Endothelial cell of umbilical vein (primary cell): ENCODE measurements at regions not wholly inside any gene's neighbourhood (a gene's known extent, or its start where the extent isn't known, plus 50 kb on each side); places are given as distances from the start of the nearest gene placed in this dataset.

Experiments
- BruUV-seq: library from RNA; stranded (reverse); fragments of 400-500 nt; replicated peaks from 2 replicates; lab custom pipeline; 2021; lab: Mats Ljungman, UMichigan
- CTCF ChIA-PET: fragments of 300-600, 350-600 bp; sonication (Branson Sonifier 250); formaldehyde crosslinking; loops from one replicate; lab custom pipeline; 2021; ENCODE audit warnings: antibody characterized with exemption, inconsistent platforms; lab: Charles Lee
- POLR2A ChIA-PET: fragments of 300-600, 350-600 bp; sonication (Branson Sonifier 250); formaldehyde crosslinking; loops from one replicate; lab custom pipeline; 2021; ENCODE audit warnings: antibody characterized with exemption, inconsistent platforms; lab: Charles Lee
- DNase-seq: peaks from one replicate; pipeline ENCODE4 v3.0.0-alpha.2; 2011; ENCODE audit warnings: low read depth, low spot score
- FAIRE-seq: peaks from 2 replicates; lab custom pipeline; 2011; peaks lifted over from hg19 to GRCh38; lab: Jason Lieb, UNC
- H2AFZ ChIP-seq: 2 replicates; pipeline ENCODE4 v1.6.0; 2012; ENCODE audit warnings: low read depth, low read length, control low read depth, inconsistent platforms
- H3K27ac ChIP-seq: 2 replicates; pipeline ENCODE4 v1.5.1; 2011; ENCODE audit warnings: low read depth, mild to moderate bottlenecking, control low read depth, low read length, moderate library complexity; ENCODE audit not compliant: insufficient read depth
- H3K27me3 ChIP-seq, 2 experiments: 2 replicates each; pipeline versions ENCODE4 v1.6.0 to v1.6.1; 2011; ENCODE audit warnings: low read length in 2 of 2, mixed read lengths in 1 of 2; ENCODE audit not compliant: control insufficient read depth in 2 of 2, insufficient read depth in 2 of 2
- H3K36me3 ChIP-seq, 2 experiments: 2 replicates in 1 of 2; 3 replicates in 1 of 2; pipeline ENCODE4 v1.5.1; 2011; ENCODE audit warnings: low read length in 2 of 2, mild to moderate bottlenecking in 1 of 2, moderate library complexity in 1 of 2; ENCODE audit not compliant: control insufficient read depth in 2 of 2, insufficient read depth in 2 of 2; ENCODE audit errors: extremely low read depth in 1 of 2
- H3K4me1 ChIP-seq: 3 replicates; pipeline ENCODE4 v1.5.1; 2011; ENCODE audit warnings: mild to moderate bottlenecking, low read length; ENCODE audit not compliant: control insufficient read depth, insufficient read depth; ENCODE audit errors: extremely low read depth
- H3K4me2 ChIP-seq: 2 replicates; pipeline ENCODE4 v1.6.1; 2011; ENCODE audit warnings: low read length, control low read depth, mixed read lengths; ENCODE audit not compliant: insufficient read depth
- H3K4me3 ChIP-seq, 3 experiments: fragments of 200-600 bp in 1 of 3; sonication (generic), shearing (Covaris generic) in 1 of 3; replicated peaks in 1 of 3; 2 replicates each; pipeline ENCODE4 v1.5.1; 2011 to 2016; ENCODE audit warnings: control low read depth in 3 of 3, low read length in 3 of 3, mild to moderate bottlenecking in 2 of 3, inconsistent platforms in 1 of 3, low read depth in 1 of 3, moderate library complexity in 1 of 3; ENCODE audit not compliant: insufficient read depth in 1 of 3
- H3K79me2 ChIP-seq: 2 replicates; pipeline ENCODE4 v1.6.0; 2012; ENCODE audit warnings: low read length, inconsistent platforms; ENCODE audit not compliant: control insufficient read depth, insufficient read depth
- H3K9ac ChIP-seq: replicated peaks from 2 replicates; pipeline ENCODE3; 2011; ENCODE audit warnings: low read length, control low read depth; ENCODE audit not compliant: insufficient read depth; ENCODE audit errors: extremely low read depth
- H3K9me1 ChIP-seq: replicated peaks from 3 replicates; pipeline ENCODE4 v1.6.0; 2011; ENCODE audit warnings: mild to moderate bottlenecking, low read length; ENCODE audit not compliant: control insufficient read depth, insufficient read depth; ENCODE audit errors: extremely low read depth
- H3K9me3 ChIP-seq: replicated peaks from 2 replicates; pipeline ENCODE4 v1.5.1; 2012; ENCODE audit warnings: low read length, inconsistent platforms; ENCODE audit not compliant: control insufficient read depth, insufficient read depth
- H4K20me1 ChIP-seq: replicated peaks from 2 replicates; pipeline ENCODE3; 2011; ENCODE audit warnings: mild to moderate bottlenecking, low read length; ENCODE audit not compliant: control insufficient read depth, insufficient read depth; ENCODE audit errors: extremely low read depth
- EZH2 ChIP-seq: IDR thresholded peaks from 2 replicates; pipeline ENCODE4 v1.6.1; 2012; ENCODE audit warnings: borderline replicate concordance, low read depth, mild to moderate bottlenecking, moderate library complexity, low read length, inconsistent platforms; ENCODE audit not compliant: severe bottlenecking
- FOS ChIP-seq: IDR thresholded peaks from 2 replicates; pipeline ENCODE4 v1.6.1; 2011; ENCODE audit warnings: mild to moderate bottlenecking, low read length, moderate library complexity, borderline replicate concordance; ENCODE audit not compliant: insufficient read depth
- GATA2 ChIP-seq: IDR thresholded peaks from 2 replicates; pipeline ENCODE4 v1.7.0; 2011; ENCODE audit warnings: low read depth, mild to moderate bottlenecking, moderate library complexity, mixed read lengths, low read length; ENCODE audit not compliant: insufficient read length, insufficient read depth
- JUN ChIP-seq: IDR thresholded peaks from 2 replicates; pipeline ENCODE4 v1.6.1; 2011; ENCODE audit warnings: borderline replicate concordance, low read depth; ENCODE audit not compliant: insufficient read length, insufficient read depth
- MYC ChIP-seq: IDR thresholded peaks from one replicate; pipeline ENCODE4 v1.6.1; 2011; ENCODE audit warnings: mild to moderate bottlenecking, low read depth, low read length
- POLR2A ChIP-seq: IDR thresholded peaks from 2 replicates; pipeline ENCODE4 v1.6.1; 2012; ENCODE audit warnings: low read depth, mild to moderate bottlenecking, control low read depth, low read length
- POLR2AphosphoS5 ChIP-seq: IDR thresholded peaks from 2 replicates; pipeline ENCODE4 v1.6.1; 2012; ENCODE audit warnings: low read depth, mild to moderate bottlenecking, control low read depth, low read length, moderate library complexity; ENCODE audit not compliant: insufficient read depth
- dilution Hi-C: fragments of 300-500 bp; cut with MboI; formaldehyde crosslinking; loops from one replicate; pipeline ENCODE4 v1.15.0; 2019; ENCODE audit warnings: low sequenced_read_pairs; ENCODE audit not compliant: extremely low pct_ligation_motif_present
- intact Hi-C: fragments of 100-400 bp; cut with micrococcal nuclease; formaldehyde crosslinking; loops from one replicate; pipeline ENCODE4 v1.10.0; 2022
- TF ChIP-seq, protein P1 (sequence below), 2 donors: IDR thresholded peaks; 1 replicate in 1 of 2; 2 replicates in 1 of 2; pipeline ENCODE4 v1.5.1; 2011; ENCODE audit warnings: low read length in 2 of 2, mild to moderate bottlenecking in 2 of 2, moderate library complexity in 2 of 2, control low read depth in 1 of 2, inconsistent platforms in 1 of 2, low read depth in 1 of 2; ENCODE audit not compliant: insufficient read depth in 1 of 2; ENCODE audit errors: extremely low read depth in 1 of 2
- TF ChIP-seq, protein P2 (sequence below): IDR thresholded peaks from 2 replicates; pipeline ENCODE4 v1.6.1; 2011; ENCODE audit not compliant: insufficient read depth, insufficient read length

DNA sequence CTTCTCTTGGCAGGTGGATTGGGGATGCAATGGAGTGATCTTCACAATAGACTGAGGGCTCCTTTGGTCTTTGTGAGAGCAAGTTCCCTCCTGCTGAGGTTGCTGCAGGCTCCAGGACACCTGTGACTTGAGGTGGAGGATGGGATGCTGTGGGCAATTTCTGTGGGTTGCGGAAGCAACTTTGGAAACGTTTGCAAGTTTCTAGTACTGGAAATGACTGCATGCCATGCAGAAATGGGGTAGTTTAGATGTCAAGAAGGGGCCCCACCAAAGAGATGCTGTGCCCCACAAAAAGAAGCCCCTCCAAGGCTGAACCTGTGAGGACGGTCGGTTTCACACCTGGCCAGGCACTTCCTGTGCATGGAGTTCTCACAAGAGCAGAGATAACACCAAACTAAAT lies 80.4 kb upstream of the XCR1 start:
- H3K4me3 ChIP-seq = no peak overlapping the region
- intact Hi-C loops (no loop called here), dilution Hi-C loops (no loop called here)
- H3K27me3 ChIP-seq = peaks cover 0 to 2% of the 10 kb centered on the region in 2 experiments
- H4K20me1 ChIP-seq = no peaks in the 10 kb centered on the region
- no peak overlapping the region for H3K27ac ChIP-seq
- TF ChIP-seq EZH2 = no peak
- H3K9me3 ChIP-seq = no peaks in the 10 kb centered on the region
- H3K79me2 ChIP-seq = no peaks in the 10 kb centered on the region
- H3K9ac ChIP-seq = no peak overlapping the region
- ChIA-PET CTCF (no interaction called here), POLR2A (no interaction called here)
- no peak for DNase-seq
- H3K36me3 ChIP-seq = no peaks in the 10 kb centered on the region
- H3K9me1 ChIP-seq = no peaks in the 10 kb centered on the region
- H3K4me1 ChIP-seq = no peaks in the 10 kb centered on the region
- H3K4me2 ChIP-seq = no peak overlapping the region
- no TSS peak for BruUV-seq
- H2AFZ ChIP-seq = no peak overlapping the region
- FAIRE-seq = no peak

DNA sequence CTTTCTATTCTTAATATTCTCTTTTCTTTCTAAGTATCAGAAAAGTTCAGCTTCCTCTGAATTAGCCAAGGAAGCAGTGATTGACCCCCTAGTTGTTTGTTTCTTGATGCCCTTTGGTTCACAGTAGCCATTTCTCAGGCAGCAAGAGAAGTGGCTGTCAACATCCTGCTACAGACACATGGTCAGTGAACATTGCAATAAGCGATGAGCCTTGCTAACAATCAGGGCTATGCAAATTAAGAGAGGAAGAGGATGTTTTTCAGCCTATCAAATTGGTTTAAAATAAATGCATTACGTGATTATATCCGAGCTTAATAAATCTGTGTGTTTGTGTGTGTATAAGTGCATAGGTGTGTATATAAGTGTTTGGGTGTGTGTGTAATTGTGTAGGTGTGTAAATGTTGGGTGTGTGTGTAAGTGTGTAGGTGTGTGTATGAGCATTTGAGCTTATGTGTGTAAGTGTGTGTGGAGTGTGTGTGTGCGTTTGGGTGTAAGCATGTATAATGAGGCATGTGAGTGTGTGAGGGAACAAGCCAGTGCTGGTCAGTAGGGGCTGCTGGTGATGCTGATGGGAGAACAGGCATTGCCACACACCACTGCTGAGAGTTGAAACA lies 78.1 kb upstream of the XCR1 start:
- peaks cover 0 to 2% of the 10 kb centered on the region in 2 experiments for H3K27me3 ChIP-seq
- CTCF ChIA-PET = no interaction called here

More for the DNA sequence above, 78.1 kb upstream of the XCR1 start:
- no peak overlapping the region for H3K4me2 ChIP-seq
- dilution Hi-C loops (no loop called here), intact Hi-C loops (no loop called here)
- no peaks in the 10 kb centered on the region for H3K79me2 ChIP-seq
- no peaks in the 10 kb centered on the region for H3K9me3 ChIP-seq
- TF ChIP-seq MYC = no peak
- TF ChIP-seq, protein P1, sequence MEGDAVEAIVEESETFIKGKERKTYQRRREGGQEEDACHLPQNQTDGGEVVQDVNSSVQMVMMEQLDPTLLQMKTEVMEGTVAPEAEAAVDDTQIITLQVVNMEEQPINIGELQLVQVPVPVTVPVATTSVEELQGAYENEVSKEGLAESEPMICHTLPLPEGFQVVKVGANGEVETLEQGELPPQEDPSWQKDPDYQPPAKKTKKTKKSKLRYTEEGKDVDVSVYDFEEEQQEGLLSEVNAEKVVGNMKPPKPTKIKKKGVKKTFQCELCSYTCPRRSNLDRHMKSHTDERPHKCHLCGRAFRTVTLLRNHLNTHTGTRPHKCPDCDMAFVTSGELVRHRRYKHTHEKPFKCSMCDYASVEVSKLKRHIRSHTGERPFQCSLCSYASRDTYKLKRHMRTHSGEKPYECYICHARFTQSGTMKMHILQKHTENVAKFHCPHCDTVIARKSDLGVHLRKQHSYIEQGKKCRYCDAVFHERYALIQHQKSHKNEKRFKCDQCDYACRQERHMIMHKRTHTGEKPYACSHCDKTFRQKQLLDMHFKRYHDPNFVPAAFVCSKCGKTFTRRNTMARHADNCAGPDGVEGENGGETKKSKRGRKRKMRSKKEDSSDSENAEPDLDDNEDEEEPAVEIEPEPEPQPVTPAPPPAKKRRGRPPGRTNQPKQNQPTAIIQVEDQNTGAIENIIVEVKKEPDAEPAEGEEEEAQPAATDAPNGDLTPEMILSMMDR (IDR thresholded peaks at IDR 0.05; ENCODE audit: extremely low read depth in 1 of 2, insufficient read depth in 1 of 2, low read depth in 1 of 2, low read length in 2 of 2) = no peak
- TF ChIP-seq GATA2 = no peak
- no peak for TF ChIP-seq POLR2AphosphoS5
- TF ChIP-seq JUN = no peak
- TF ChIP-seq EZH2 = no peak
- no peak for TF ChIP-seq POLR2A
- TF ChIP-seq, protein P2, sequence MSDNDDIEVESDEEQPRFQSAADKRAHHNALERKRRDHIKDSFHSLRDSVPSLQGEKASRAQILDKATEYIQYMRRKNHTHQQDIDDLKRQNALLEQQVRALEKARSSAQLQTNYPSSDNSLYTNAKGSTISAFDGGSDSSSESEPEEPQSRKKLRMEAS = no peak
- no peak for TF ChIP-seq FOS
- POLR2A ChIA-PET = interaction anchor here (0.6 kb wide), 1 partner anchor 306 kb away, joined by 5 read pairs; no protein-coding TSS in a partner anchor
- no TSS peak for BruUV-seq
- H3K4me1 ChIP-seq = no peaks in the 10 kb centered on the region
- no peaks in the 10 kb centered on the region for H3K36me3 ChIP-seq
- H4K20me1 ChIP-seq = no peaks in the 10 kb centered on the region
- H3K9ac ChIP-seq = no peak overlapping the region
- no peaks in the 10 kb centered on the region for H3K9me1 ChIP-seq
- H2AFZ ChIP-seq = no peak overlapping the region
- no peak overlapping the region for H3K27ac ChIP-seq
- H3K4me3 ChIP-seq = no peak overlapping the region
- DNase-seq (no peak), FAIRE-seq (no peak)
